ENCODE measurements at regions not wholly inside any gene's neighbourhood (a gene's known extent, or its start where the extent isn't known, plus 50 kb on each side); places are given as distances from the start of the nearest gene placed in this dataset.

- no peaks in the 10 kb centered on the region for H3K4me1 Mint-ChIP-seq (ENCODE audit: insufficient read depth, unreplicated experiment)
- H3K4me3 Mint-ChIP-seq (ENCODE audit: unreplicated experiment): no peak overlapping the region
- DNase-seq (ENCODE audit: unreplicated experiment): no peak
- H3K27me3 Mint-ChIP-seq (ENCODE audit: insufficient read depth, unreplicated experiment): no peaks in the 10 kb centered on the region
- H3K36me3 Mint-ChIP-seq (ENCODE audit: insufficient read depth, unreplicated experiment): peaks cover 6% of the 10 kb centered on the region
- no TSS peak for BruUV-seq (replicated peaks)
- POLR2A ChIA-PET: interaction anchor here (0.6 kb wide), 1 partner anchor 182 kb away, joined by 3 read pairs; no protein-coding TSS in a partner anchor
- no peak overlapping the region for H3K27ac Mint-ChIP-seq (ENCODE audit: low read depth, unreplicated experiment)
- CTCF ChIA-PET: interaction anchor here (0.7 to 1.7 kb wide), 2 partner anchors 225 to 244 kb away, joined by 3 to 4 read pairs; no protein-coding TSS in a partner anchor
- intact Hi-C loops (cut with micrococcal nuclease): no loop called here
- no peak for TF ChIP-seq CTCF (IDR thresholded peaks at IDR 0.05; ENCODE audit: unreplicated experiment)
- H3K9me3 Mint-ChIP-seq (ENCODE audit: unreplicated experiment): no peaks in the 10 kb centered on the region
Observed at GRCh38 chr6:43849844-43850243, 79.8 kb downstream of the VEGFA start.

- H3K9me3 Mint-ChIP-seq (ENCODE audit: unreplicated experiment): no peaks in the 10 kb centered on the region
- intact Hi-C loops (cut with micrococcal nuclease): no loop called here
- ChIA-PET POLR2A (no interaction called here), CTCF (interaction anchor here (0.5 to 1.7 kb wide), 2 partner anchors 76 to 226 kb away, joined by 4 read pairs; no protein-coding TSS in a partner anchor)
- H3K27me3 Mint-ChIP-seq (ENCODE audit: insufficient read depth, unreplicated experiment): no peaks in the 10 kb centered on the region
- no peak for DNase-seq (ENCODE audit: unreplicated experiment)
- H3K4me3 Mint-ChIP-seq (ENCODE audit: unreplicated experiment): no peak overlapping the region
- H3K4me1 Mint-ChIP-seq (ENCODE audit: insufficient read depth, unreplicated experiment): no peaks in the 10 kb centered on the region
- no peak for TF ChIP-seq CTCF (IDR thresholded peaks at IDR 0.05; ENCODE audit: unreplicated experiment)
- no peak overlapping the region for H3K27ac Mint-ChIP-seq (ENCODE audit: low read depth, unreplicated experiment)
- H3K36me3 Mint-ChIP-seq (ENCODE audit: insufficient read depth, unreplicated experiment): peaks cover 6% of the 10 kb centered on the region
- BruUV-seq (replicated peaks): no TSS peak
Observed at GRCh38 chr6:43848671-43849391, 78.8 kb downstream of the VEGFA start.

GRCh38 chr6:43847741-43848630 is 78.0 kb downstream of the VEGFA start:
- ChIA-PET CTCF (interaction anchor here (0.5 to 1.7 kb wide), 3 partner anchors 9 to 227 kb away, joined by 4 read pairs; no protein-coding TSS in a partner anchor), POLR2A (no interaction called here)
- Mint-ChIP-seq H3K4me3 (ENCODE audit: unreplicated experiment) (no peak overlapping the region), H3K4me1 (ENCODE audit: insufficient read depth, unreplicated experiment) (no peaks in the 10 kb centered on the region), H3K27ac (ENCODE audit: low read depth, unreplicated experiment) (no peak overlapping the region), H3K27me3 (ENCODE audit: insufficient read depth, unreplicated experiment) (no peaks in the 10 kb centered on the region), H3K36me3 (ENCODE audit: insufficient read depth, unreplicated experiment) (peaks cover 6% of the 10 kb centered on the region), H3K9me3 (ENCODE audit: unreplicated experiment) (no peaks in the 10 kb centered on the region)
- BruUV-seq (replicated peaks): no TSS peak
- TF ChIP-seq CTCF (IDR thresholded peaks at IDR 0.05; ENCODE audit: unreplicated experiment): no peak
- intact Hi-C loops (cut with micrococcal nuclease): no loop called here
- DNase-seq (ENCODE audit: unreplicated experiment): no peak

- POLR2A ChIA-PET: interaction anchor here (0.7 kb wide), 1 partner anchor 14 kb away, joined by 4 read pairs; no protein-coding TSS in a partner anchor
- CTCF ChIA-PET: interaction anchor here (0.6 to 0.8 kb wide), 4 partner anchors 72 to 233 kb away, joined by 3 read pairs; no protein-coding TSS in a partner anchor
- H3K4me1 Mint-ChIP-seq (ENCODE audit: insufficient read depth, unreplicated experiment): no peaks in the 10 kb centered on the region
- H3K36me3 Mint-ChIP-seq (ENCODE audit: insufficient read depth, unreplicated experiment): peaks cover 6% of the 10 kb centered on the region
- no peak overlapping the region for H3K4me3 Mint-ChIP-seq (ENCODE audit: unreplicated experiment)
- no peaks in the 10 kb centered on the region for H3K27me3 Mint-ChIP-seq (ENCODE audit: insufficient read depth, unreplicated experiment)
- TF ChIP-seq CTCF (IDR thresholded peaks at IDR 0.05; ENCODE audit: unreplicated experiment): no peak
- no peaks in the 10 kb centered on the region for H3K9me3 Mint-ChIP-seq (ENCODE audit: unreplicated experiment)
- H3K27ac Mint-ChIP-seq (ENCODE audit: low read depth, unreplicated experiment): no peak overlapping the region
- BruUV-seq (replicated peaks): no TSS peak
- no peak for DNase-seq (ENCODE audit: unreplicated experiment)
- intact Hi-C loops (cut with micrococcal nuclease): no loop called here
Observed at GRCh38 chr6:43846556-43846955, 76.5 kb downstream of the VEGFA start.

Measured in MCF 10A (cell line).